Mammary epithelial cell (primary cell): ENCODE measurements at regions not wholly inside any gene's neighbourhood (a gene's known extent, or its start where the extent isn't known, plus 50 kb on each side); places are given as distances from the start of the nearest gene placed in this dataset.

Source experiments
- EZH2 ChIP-seq: IDR thresholded peaks from 2 replicates; pipeline ENCODE4 v1.6.1; 2012; ENCODE audit warnings: low read length, inconsistent platforms, borderline replicate concordance
- TF ChIP-seq, protein P1 (sequence below), 2 donors: IDR thresholded peaks in 1 of 2; conservative IDR thresholded peaks in 1 of 2; 2 replicates each; pipeline ENCODE4 v1.5.1; 2011 to 2012; ENCODE audit warnings: inconsistent platforms in 2 of 2, low read length in 2 of 2, mild to moderate bottlenecking in 2 of 2, control low read depth in 1 of 2, low read depth in 1 of 2; ENCODE audit not compliant: insufficient read depth in 1 of 2; ENCODE audit errors: extremely low read depth in 1 of 2

DNA sequence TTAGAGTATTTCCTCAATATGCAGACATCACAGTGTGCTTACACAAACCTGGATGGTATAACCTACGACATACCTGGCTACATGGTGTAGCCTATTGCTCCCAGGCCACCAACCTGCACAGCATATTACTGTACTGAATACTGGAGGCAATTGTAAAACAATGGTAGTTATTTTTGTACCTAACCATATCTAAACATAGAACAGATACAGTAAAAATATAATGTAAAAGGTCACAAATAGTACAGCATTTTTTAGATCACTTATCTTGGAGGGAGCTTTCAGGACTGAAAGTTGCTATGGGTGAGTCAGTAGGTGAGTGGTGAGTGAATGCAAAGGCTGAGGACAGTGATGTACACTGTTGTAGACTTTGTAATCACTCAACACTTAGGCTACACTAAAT lies 492.3 kb downstream of the MRPL39 start:
- TF ChIP-seq EZH2, result no peak
- TF ChIP-seq, protein P1, sequence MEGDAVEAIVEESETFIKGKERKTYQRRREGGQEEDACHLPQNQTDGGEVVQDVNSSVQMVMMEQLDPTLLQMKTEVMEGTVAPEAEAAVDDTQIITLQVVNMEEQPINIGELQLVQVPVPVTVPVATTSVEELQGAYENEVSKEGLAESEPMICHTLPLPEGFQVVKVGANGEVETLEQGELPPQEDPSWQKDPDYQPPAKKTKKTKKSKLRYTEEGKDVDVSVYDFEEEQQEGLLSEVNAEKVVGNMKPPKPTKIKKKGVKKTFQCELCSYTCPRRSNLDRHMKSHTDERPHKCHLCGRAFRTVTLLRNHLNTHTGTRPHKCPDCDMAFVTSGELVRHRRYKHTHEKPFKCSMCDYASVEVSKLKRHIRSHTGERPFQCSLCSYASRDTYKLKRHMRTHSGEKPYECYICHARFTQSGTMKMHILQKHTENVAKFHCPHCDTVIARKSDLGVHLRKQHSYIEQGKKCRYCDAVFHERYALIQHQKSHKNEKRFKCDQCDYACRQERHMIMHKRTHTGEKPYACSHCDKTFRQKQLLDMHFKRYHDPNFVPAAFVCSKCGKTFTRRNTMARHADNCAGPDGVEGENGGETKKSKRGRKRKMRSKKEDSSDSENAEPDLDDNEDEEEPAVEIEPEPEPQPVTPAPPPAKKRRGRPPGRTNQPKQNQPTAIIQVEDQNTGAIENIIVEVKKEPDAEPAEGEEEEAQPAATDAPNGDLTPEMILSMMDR (conservative IDR thresholded peaks at IDR 0.05 in 1 of 2, IDR thresholded peaks at IDR 0.05 in 1 of 2; ENCODE audit: extremely low read depth in 1 of 2, insufficient read depth in 1 of 2, low read depth in 1 of 2, low read length in 2 of 2), result no peak
